ENCODE measurements at regions not wholly inside any gene's neighbourhood (a gene's known extent, or its start where the extent isn't known, plus 50 kb on each side); places are given as distances from the start of the nearest gene placed in this dataset.

GRCh38 chr11:23164022-23164421 is 303.7 kb upstream of the CCDC179 start:
- TF ChIP-seq CTCF (IDR thresholded peaks at IDR 0.05): no peak
- no peak for TF ChIP-seq POLR2A (IDR thresholded peaks at IDR 0.05)
